MM.1S (cell line): ENCODE measurements at regions not wholly inside any gene's neighbourhood (a gene's known extent, or its start where the extent isn't known, plus 50 kb on each side); places are given as distances from the start of the nearest gene placed in this dataset.

Experiments
- EZH2 ChIP-seq: fragments of 300-600 bp; sonication (generic); optimal IDR thresholded peaks from 2 replicates; pipeline ENCODE3; 2017; ENCODE audit warnings: low read depth, mild to moderate bottlenecking, antibody characterized with exemption, low read length, mixed read lengths
- EZH2phosphoT487 ChIP-seq: fragments of 300-600 bp; sonication (generic); IDR thresholded peaks from 2 replicates; pipeline ENCODE4 v1.6.1; 2018; ENCODE audit warnings: antibody characterized with exemption, low read length
- TF ChIP-seq, protein P1 (sequence below): fragments of 300-600 bp; sonication (generic); IDR thresholded peaks from 2 replicates; pipeline ENCODE4 v1.5.1; 2016; ENCODE audit warnings: antibody characterized with exemption, low read length, mixed read lengths

DNA sequence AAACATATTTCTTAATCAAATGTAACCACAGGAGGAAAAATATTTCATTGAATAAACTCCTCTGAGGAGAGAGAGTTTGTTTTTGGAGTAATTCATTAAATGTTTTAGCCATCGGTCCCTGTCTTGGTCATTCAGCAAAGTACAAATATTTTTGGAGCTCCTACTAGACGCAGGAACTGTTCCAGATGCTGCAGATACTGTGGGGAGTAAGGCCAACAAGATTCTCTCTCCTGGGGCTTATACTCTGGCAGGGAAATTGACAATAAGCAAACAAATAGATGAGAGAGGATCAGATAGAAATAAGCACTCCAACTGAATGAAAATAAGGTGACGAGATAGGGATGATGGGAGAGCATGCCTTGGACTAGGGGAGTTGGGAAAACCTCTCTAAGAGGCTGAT, 264.1 kb downstream of the TTC8 start:
- TF ChIP-seq, protein P1, sequence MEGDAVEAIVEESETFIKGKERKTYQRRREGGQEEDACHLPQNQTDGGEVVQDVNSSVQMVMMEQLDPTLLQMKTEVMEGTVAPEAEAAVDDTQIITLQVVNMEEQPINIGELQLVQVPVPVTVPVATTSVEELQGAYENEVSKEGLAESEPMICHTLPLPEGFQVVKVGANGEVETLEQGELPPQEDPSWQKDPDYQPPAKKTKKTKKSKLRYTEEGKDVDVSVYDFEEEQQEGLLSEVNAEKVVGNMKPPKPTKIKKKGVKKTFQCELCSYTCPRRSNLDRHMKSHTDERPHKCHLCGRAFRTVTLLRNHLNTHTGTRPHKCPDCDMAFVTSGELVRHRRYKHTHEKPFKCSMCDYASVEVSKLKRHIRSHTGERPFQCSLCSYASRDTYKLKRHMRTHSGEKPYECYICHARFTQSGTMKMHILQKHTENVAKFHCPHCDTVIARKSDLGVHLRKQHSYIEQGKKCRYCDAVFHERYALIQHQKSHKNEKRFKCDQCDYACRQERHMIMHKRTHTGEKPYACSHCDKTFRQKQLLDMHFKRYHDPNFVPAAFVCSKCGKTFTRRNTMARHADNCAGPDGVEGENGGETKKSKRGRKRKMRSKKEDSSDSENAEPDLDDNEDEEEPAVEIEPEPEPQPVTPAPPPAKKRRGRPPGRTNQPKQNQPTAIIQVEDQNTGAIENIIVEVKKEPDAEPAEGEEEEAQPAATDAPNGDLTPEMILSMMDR = no peak
- TF ChIP-seq EZH2 = no peak
- no peak for TF ChIP-seq EZH2phosphoT487
